ENCODE measurements at regions not wholly inside any gene's neighbourhood (a gene's known extent, or its start where the extent isn't known, plus 50 kb on each side); places are given as distances from the start of the nearest gene placed in this dataset.

- TF ChIP-seq CTCF (IDR thresholded peaks at IDR 0.05), result no peak
- no peak for TF ChIP-seq SMC3 (IDR thresholded peaks at IDR 0.05; ENCODE audit: low read depth, low read length)
- TF ChIP-seq POLR2AphosphoS5 (IDR thresholded peaks at IDR 0.05; ENCODE audit: low read depth, low read length), result no peak
- no peak for TF ChIP-seq SIN3A (IDR thresholded peaks at IDR 0.05; ENCODE audit: borderline replicate concordance, low read depth, low read length)
- TF ChIP-seq MXI1 (IDR thresholded peaks at IDR 0.05; ENCODE audit: low read depth, low read length), result no peak
Measured at GRCh38 chr5:104062621-104063377, 500.2 kb upstream of the NUDT12 start.
